ENCODE measurements at regions not wholly inside any gene's neighbourhood (a gene's known extent, or its start where the extent isn't known, plus 50 kb on each side); places are given as distances from the start of the nearest gene placed in this dataset.
"Not testable (repeated sequence)": the region's sequence is repeated elsewhere in the genome, so short reads cannot be mapped to it uniquely, and the experiment has no call there.

DNA sequence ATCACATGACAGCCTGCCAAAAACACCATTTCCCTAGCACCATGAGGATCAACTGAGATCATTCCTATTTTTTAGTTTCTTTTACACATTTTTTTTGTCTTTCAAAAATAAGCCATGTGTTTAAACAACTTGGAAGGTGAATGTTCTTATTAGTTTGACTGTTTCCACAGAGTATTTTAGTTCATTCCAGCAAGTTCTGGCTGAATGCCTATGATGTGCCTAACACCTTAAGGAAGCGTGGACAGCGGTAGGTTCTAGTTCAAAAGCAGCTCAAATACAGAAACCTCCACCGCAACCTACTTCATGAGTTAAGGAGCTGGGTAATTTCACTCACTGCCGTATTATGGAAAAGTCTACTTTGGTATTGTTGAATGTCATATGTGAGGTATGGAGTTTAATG lies 101.3 kb upstream of the ADAMTS9 start:
- Histone ChIP-seq H3K4me3 (no peak overlapping the region), H3K4me1 (peaks cover 0 to 19% (median 2%) of the 10 kb centered on the region in 4 donors), H3K9me3 (peaks cover 0 to 6% (median 0%) of the 10 kb centered on the region in 3 donors), H3K36me3 (no peaks in the 10 kb centered on the region), H3K27ac (no peak overlapping the region), H3K27me3 (no peaks in the 10 kb centered on the region)
- TF ChIP-seq, protein P1, sequence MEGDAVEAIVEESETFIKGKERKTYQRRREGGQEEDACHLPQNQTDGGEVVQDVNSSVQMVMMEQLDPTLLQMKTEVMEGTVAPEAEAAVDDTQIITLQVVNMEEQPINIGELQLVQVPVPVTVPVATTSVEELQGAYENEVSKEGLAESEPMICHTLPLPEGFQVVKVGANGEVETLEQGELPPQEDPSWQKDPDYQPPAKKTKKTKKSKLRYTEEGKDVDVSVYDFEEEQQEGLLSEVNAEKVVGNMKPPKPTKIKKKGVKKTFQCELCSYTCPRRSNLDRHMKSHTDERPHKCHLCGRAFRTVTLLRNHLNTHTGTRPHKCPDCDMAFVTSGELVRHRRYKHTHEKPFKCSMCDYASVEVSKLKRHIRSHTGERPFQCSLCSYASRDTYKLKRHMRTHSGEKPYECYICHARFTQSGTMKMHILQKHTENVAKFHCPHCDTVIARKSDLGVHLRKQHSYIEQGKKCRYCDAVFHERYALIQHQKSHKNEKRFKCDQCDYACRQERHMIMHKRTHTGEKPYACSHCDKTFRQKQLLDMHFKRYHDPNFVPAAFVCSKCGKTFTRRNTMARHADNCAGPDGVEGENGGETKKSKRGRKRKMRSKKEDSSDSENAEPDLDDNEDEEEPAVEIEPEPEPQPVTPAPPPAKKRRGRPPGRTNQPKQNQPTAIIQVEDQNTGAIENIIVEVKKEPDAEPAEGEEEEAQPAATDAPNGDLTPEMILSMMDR (IDR thresholded peaks at IDR 0.05) = no peak
- intact Hi-C loops (cut with DNase I; ENCODE audit: low total_unique reads) = no loop called here
- no peak for DNase-seq

DNA sequence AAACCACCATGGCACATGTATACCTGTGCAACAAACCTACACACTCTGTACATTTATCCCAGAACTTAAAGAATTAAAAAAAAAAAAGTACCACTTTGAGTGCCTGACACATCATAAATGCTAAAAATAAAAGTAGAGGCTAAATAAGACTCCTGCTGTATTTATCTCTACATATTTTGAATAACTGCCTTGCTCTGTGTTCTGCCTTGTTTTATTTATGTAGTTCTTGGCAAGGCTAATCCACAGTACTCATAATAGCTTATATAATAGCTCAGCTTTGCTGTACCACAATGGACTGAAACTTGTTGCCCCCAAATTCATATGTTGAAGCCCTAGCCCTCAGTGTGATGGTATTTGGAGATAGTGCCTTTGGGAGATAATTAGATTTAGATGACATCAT lies 95.4 kb upstream of the ADAMTS9 start:
- TF ChIP-seq, protein P1 (IDR thresholded peaks at IDR 0.05) = no peak
- intact Hi-C loops (cut with DNase I; ENCODE audit: low total_unique reads) = no loop called here
- no peak for DNase-seq
- no peaks in the 10 kb centered on the region for H3K36me3 ChIP-seq
- no peak overlapping the region for H3K4me3 ChIP-seq
- peaks cover 0 to 15% (median 0%) of the 10 kb centered on the region in 3 donors for H3K9me3 ChIP-seq
- peak overlapping the region in 1 of 2 donors; percentile 9 for H3K27ac ChIP-seq
- H3K27me3 ChIP-seq = no peaks in the 10 kb centered on the region
- peaks cover 0 to 13% (median 2%) of the 10 kb centered on the region in 4 donors for H3K4me1 ChIP-seq

- H3K4me3 ChIP-seq; H3K36me3 ChIP-seq; intact Hi-C loops (cut with DNase I; ENCODE audit: low total_unique reads); H3K27me3 ChIP-seq; H3K27ac ChIP-seq; DNase-seq: not testable (repeated sequence)
- Histone ChIP-seq H3K4me1 (peaks cover 0 to 18% (median 2%) of the 10 kb centered on the region in 4 donors), H3K9me3 (peaks cover 0 to 15% (median 0%) of the 10 kb centered on the region in 3 donors)
These were observed 93.1 kb upstream of the ADAMTS9 start for GRCh38 chr3:64780923-64781322.

- intact Hi-C loops (cut with DNase I; ENCODE audit: low total_unique reads) = no loop called here
- DNase-seq = no peak
- Histone ChIP-seq H3K27me3 (no peaks in the 10 kb centered on the region), H3K27ac (peak overlapping the region in 1 of 2 donors; percentile 6), H3K4me3 (no peak overlapping the region), H3K4me1 (peaks cover 0 to 16% (median 1%) of the 10 kb centered on the region in 4 donors), H3K36me3 (peaks cover 0 to 9% (median 7%) of the 10 kb centered on the region in 3 donors), H3K9me3 (no peaks in the 10 kb centered on the region)
- TF ChIP-seq, protein P1 (IDR thresholded peaks at IDR 0.05) = no peak
These were observed 85.3 kb upstream of the ADAMTS9 start for GRCh38 chr3:64773137-64773536.

DNA sequence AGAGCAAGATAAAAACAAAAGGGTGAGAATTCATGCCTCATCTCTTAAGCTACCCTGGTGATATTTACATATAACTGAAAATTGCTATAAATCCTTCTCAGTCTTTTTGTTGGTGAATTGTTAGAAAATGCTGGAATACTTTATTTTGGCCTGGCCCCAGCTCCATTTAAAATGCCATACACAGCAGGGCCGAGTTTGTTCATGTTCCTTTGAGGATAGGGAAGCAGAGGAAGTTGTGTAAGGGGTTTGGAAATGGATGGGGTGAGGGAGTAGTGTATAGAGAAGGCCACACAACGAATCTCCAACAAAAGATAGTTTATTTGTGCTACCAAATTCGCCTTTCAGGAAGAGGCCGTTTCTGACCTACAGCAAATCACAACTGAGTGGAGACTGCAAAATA lies 78.6 kb upstream of the ADAMTS9 start:
- H3K36me3 ChIP-seq = peaks cover 0 to 9% (median 0%) of the 10 kb centered on the region in 3 donors
- no peaks in the 10 kb centered on the region for H3K27me3 ChIP-seq
- H3K4me1 ChIP-seq = peaks cover 0 to 40% (median 14%) of the 10 kb centered on the region in 4 donors
- TF ChIP-seq, protein P1 (IDR thresholded peaks at IDR 0.05) = no peak
- peak overlapping the region; percentile 10 to 26 for H3K27ac ChIP-seq
- intact Hi-C loops (cut with DNase I; ENCODE audit: low total_unique reads) = no loop called here
- DNase-seq = no peak
- no peak overlapping the region for H3K4me3 ChIP-seq
- H3K9me3 ChIP-seq = no peaks in the 10 kb centered on the region

GRCh38 chr3:64765947-64766346 lies 78.1 kb upstream of the ADAMTS9 start:
- no peak for DNase-seq
- H3K27me3 ChIP-seq = no peaks in the 10 kb centered on the region
- peaks cover 0 to 9% (median 0%) of the 10 kb centered on the region in 3 donors for H3K36me3 ChIP-seq
- H3K9me3 ChIP-seq = no peaks in the 10 kb centered on the region
- intact Hi-C loops (cut with DNase I; ENCODE audit: low total_unique reads) = no loop called here
- H3K27ac ChIP-seq = peak overlapping the region; percentile 10 to 26
- H3K4me1 ChIP-seq = peaks cover 0 to 45% (median 14%) of the 10 kb centered on the region in 4 donors
- H3K4me3 ChIP-seq = no peak overlapping the region
- TF ChIP-seq, protein P1 (IDR thresholded peaks at IDR 0.05) = no peak

All from tibial artery (tissue), 4 donors.